Neural progenitor cell (in vitro differentiated cells): ENCODE measurements at regions not wholly inside any gene's neighbourhood (a gene's known extent, or its start where the extent isn't known, plus 50 kb on each side); places are given as distances from the start of the nearest gene placed in this dataset.

Experiments
- EZH2 ChIP-seq: fragments of 200-600 bp; sonication (generic); IDR thresholded peaks from 2 replicates; pipeline ENCODE4 v1.6.1; 2017; ENCODE audit warnings: antibody characterized with exemption, mild to moderate bottlenecking, moderate library complexity
- EZH2phosphoT487 ChIP-seq: fragments of 200-600 bp; sonication (generic); IDR thresholded peaks from 2 replicates; pipeline ENCODE4 v1.6.1; 2017; ENCODE audit warnings: antibody characterized with exemption
- TF ChIP-seq, protein P1 (sequence below): fragments of 200-600 bp; sonication (generic); IDR thresholded peaks from 2 replicates; pipeline ENCODE4 v1.5.1; 2017; ENCODE audit warnings: antibody characterized with exemption, mild to moderate bottlenecking

DNA sequence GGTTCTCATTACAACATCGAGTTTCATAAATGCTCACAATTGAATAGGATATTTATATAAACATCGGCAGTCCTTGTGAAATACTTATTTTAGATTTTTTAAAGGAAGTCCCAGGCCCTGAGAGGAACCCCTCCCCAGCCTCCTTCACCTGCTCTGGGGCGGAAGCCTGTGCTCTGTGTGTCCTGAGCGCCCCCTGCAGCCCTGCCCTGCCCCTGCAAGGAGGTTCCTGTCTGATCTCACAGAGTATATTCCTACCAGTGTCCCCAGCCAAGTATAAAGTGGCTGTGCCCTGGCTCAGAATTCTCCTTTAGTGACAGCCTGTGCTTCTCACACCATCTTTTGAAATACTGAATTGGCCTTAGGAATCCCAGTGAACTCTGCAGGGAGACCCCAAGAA is 659.5 kb downstream of the TMEM121 start:
- TF ChIP-seq EZH2 (no peak), EZH2phosphoT487 (no peak)
- TF ChIP-seq, protein P1, sequence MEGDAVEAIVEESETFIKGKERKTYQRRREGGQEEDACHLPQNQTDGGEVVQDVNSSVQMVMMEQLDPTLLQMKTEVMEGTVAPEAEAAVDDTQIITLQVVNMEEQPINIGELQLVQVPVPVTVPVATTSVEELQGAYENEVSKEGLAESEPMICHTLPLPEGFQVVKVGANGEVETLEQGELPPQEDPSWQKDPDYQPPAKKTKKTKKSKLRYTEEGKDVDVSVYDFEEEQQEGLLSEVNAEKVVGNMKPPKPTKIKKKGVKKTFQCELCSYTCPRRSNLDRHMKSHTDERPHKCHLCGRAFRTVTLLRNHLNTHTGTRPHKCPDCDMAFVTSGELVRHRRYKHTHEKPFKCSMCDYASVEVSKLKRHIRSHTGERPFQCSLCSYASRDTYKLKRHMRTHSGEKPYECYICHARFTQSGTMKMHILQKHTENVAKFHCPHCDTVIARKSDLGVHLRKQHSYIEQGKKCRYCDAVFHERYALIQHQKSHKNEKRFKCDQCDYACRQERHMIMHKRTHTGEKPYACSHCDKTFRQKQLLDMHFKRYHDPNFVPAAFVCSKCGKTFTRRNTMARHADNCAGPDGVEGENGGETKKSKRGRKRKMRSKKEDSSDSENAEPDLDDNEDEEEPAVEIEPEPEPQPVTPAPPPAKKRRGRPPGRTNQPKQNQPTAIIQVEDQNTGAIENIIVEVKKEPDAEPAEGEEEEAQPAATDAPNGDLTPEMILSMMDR = no peak
